ENCODE measurements at regions not wholly inside any gene's neighbourhood (a gene's known extent, or its start where the extent isn't known, plus 50 kb on each side); places are given as distances from the start of the nearest gene placed in this dataset.
A peak's percentile ranks its signal among the peaks of the same experiment; 100 is the strongest.

GRCh38 chr2:20539776-20540586 is 93.1 kb downstream of the RHOB start:
- FAIRE-seq = no peak
- ChIA-PET CTCF (no interaction called here), POLR2A (no interaction called here)
- H3K27ac ChIP-seq = peak overlapping the region; percentile 51 to 72; a peak in 4 of 6 replicates
- ATAC-seq = peak; percentile 4 to 9; a peak in 2 of 6 replicates
- H3K4me3 ChIP-seq = no peak overlapping the region
- TF ChIP-seq KDM5A (IDR thresholded peaks at IDR 0.05) (no peak), FOSB (CRISPR knock-in tag; IDR thresholded peaks at IDR 0.05) (no peak), ESRRA (IDR thresholded peaks at IDR 0.05; ENCODE audit: borderline replicate concordance, low read length) (no peak), ZC3H11A (IDR thresholded peaks at IDR 0.05) (no peak), CHD2 (IDR thresholded peaks at IDR 0.05; ENCODE audit: low read length, partially characterized antibody) (no peak), MAZ (IDR thresholded peaks at IDR 0.05; ENCODE audit: borderline replicate concordance, low read depth, low read length) (no peak), GATA3 (IDR thresholded peaks at IDR 0.05; ENCODE audit: borderline replicate concordance) (no peak)
- WGBS (ENCODE audit: missing lambda C conversion rate) = 83% methylated on average over 26 of the region's 26 CpGs
- H3K4me2 ChIP-seq = peak overlapping the region; percentile 32; the same call in 2 of the 3 replicates
- DNase-seq (ENCODE audit: low read depth in 1 of 2, low spot score in 1 of 2) = no peak
- no peaks in the 10 kb centered on the region for H3K9me3 ChIP-seq
- H3K4me1 ChIP-seq = peaks cover 27% of the 10 kb centered on the region

GRCh38 chr2:20540587-20541293 is 93.9 kb downstream of the RHOB start:
- TF ChIP-seq ZFP36 (IDR thresholded peaks at IDR 0.05; ENCODE audit: borderline replicate concordance, partially characterized antibody) = peak; percentile 62
- no peak for TF ChIP-seq ZC3H11A (IDR thresholded peaks at IDR 0.05)
- ChIA-PET CTCF (interaction anchor here (0.7 to 1.6 kb wide), 3 partner anchors 23 to 110 kb away, joined by 3 to 5 read pairs (median 4); partner anchors contain the start of gene HS1BP3), POLR2A (no interaction called here)
- 84% methylated on average over 16 of the region's 16 CpGs for WGBS (ENCODE audit: missing lambda C conversion rate)
- ATAC-seq (no peak), FAIRE-seq (no peak), DNase-seq (ENCODE audit: low read depth in 1 of 2, low spot score in 1 of 2) (no peak)
- H3K4me1 ChIP-seq = peaks cover 19% of the 10 kb centered on the region; the same call in 2 of the 3 replicates
- H3K9me3 ChIP-seq = peaks cover under 1% of the 10 kb centered on the region; the same call in 1 of the 3 replicates
- H3K4me3 ChIP-seq = no peak overlapping the region
- H3K27ac ChIP-seq = peak overlapping the region in 1 of 2 experiments; percentile 72; a peak in 2 of 6 replicates
- H3K4me2 ChIP-seq = no peak overlapping the region

GRCh38 chr2:20541294-20541640 is 94.4 kb downstream of the RHOB start:
- no peak for TF ChIP-seq RCOR1 (IDR thresholded peaks at IDR 0.05; ENCODE audit: low read depth, low read length)
- no peak for TF ChIP-seq SREBF2 (IDR thresholded peaks at IDR 0.05)
- no peak for TF ChIP-seq CBX2 (IDR thresholded peaks at IDR 0.05; ENCODE audit: borderline replicate concordance, low read depth)
- TF ChIP-seq KDM5A (IDR thresholded peaks at IDR 0.05) = no peak
- no peak for TF ChIP-seq REST (IDR thresholded peaks at IDR 0.05)
- no peak for TF ChIP-seq MAZ (IDR thresholded peaks at IDR 0.05; ENCODE audit: borderline replicate concordance, low read depth, low read length)
- TF ChIP-seq TFCP2L1 (CRISPR knock-in tag; IDR thresholded peaks at IDR 0.05) = no peak
- no peak for TF ChIP-seq JUN (IDR thresholded peaks at IDR 0.05)
- no peak for TF ChIP-seq ZSCAN20 (CRISPR knock-in tag; IDR thresholded peaks at IDR 0.05)
- no peak for TF ChIP-seq EHMT2 (IDR thresholded peaks at IDR 0.05; ENCODE audit: low read depth)
- TF ChIP-seq FOSB (CRISPR knock-in tag; IDR thresholded peaks at IDR 0.05) = no peak
- TF ChIP-seq NR3C1 (IDR thresholded peaks at IDR 0.05) = no peak
- no peak for TF ChIP-seq POLR2A (IDR thresholded peaks at IDR 0.05; ENCODE audit: low read length)
- peaks cover 19% of the 10 kb centered on the region; the same call in 2 of the 3 replicates for H3K4me1 ChIP-seq
- DNase-seq (ENCODE audit: low read depth in 1 of 2, low spot score in 1 of 2) (no peak), ATAC-seq (no peak), FAIRE-seq (no peak)
- peaks cover 6% of the 10 kb centered on the region; the same call in 1 of the 3 replicates for H3K9me3 ChIP-seq
- WGBS (ENCODE audit: missing lambda C conversion rate) = 83% methylated on average over 7 of the region's 7 CpGs
- no peak overlapping the region for H3K4me2 ChIP-seq
- H3K27ac ChIP-seq = peak overlapping the region in 1 of 2 experiments; percentile 72; a peak in 1 of 6 replicates
- POLR2A ChIA-PET = interaction anchor here (0.8 kb wide), 1 partner anchor 94 kb away, joined by 5 read pairs; the partner anchor contains the start of gene RHOB
- H3K4me3 ChIP-seq = no peak overlapping the region
- CTCF ChIA-PET = interaction anchor here (0.5 to 1.6 kb wide), 4 partner anchors 24 to 110 kb away, joined by 3 to 5 read pairs (median 4); partner anchors contain the start of gene HS1BP3

Data from A549 (cell line).